Caco-2 (cell line): ENCODE measurements at regions not wholly inside any gene's neighbourhood (a gene's known extent, or its start where the extent isn't known, plus 50 kb on each side); places are given as distances from the start of the nearest gene placed in this dataset.

Experiments used
- BruUV-seq: library from RNA; stranded (reverse); fragments of 400-500 nt; replicated peaks from 2 replicates; lab custom pipeline; 2021; lab: Mats Ljungman, UMichigan
- CTCF ChIA-PET: fragments of 300-600 bp; sonication (Branson Sonifier 250); formaldehyde crosslinking; loops from one replicate; lab custom pipeline; 2022; ENCODE audit warnings: antibody characterized with exemption; lab: Charles Lee
- POLR2A ChIA-PET: fragments of 300-600 bp; sonication (Branson Sonifier 250); formaldehyde crosslinking; loops from one replicate; lab custom pipeline; 2022; ENCODE audit warnings: antibody characterized with exemption; lab: Charles Lee
- DNase-seq, 2 experiments: peaks; one replicate each; pipeline versions ENCODE4 v3.0.0 to v3.0.0-alpha.2; 2020 to 2022
- H3K27me3 ChIP-seq: replicated peaks from 2 replicates; pipeline ENCODE4 v1.6.0; 2011; ENCODE audit warnings: low read length; ENCODE audit not compliant: control insufficient read depth, insufficient read depth
- H3K36me3 ChIP-seq: 2 replicates; pipeline ENCODE4 v1.5.1; 2011; ENCODE audit warnings: low read length; ENCODE audit not compliant: control insufficient read depth, insufficient read depth
- H3K4me1 ChIP-seq: fragments of 250-450 bp; sonication (Bioruptor Pico); 2 replicates; pipeline ENCODE4 v1.5.1; 2020; ENCODE audit warnings: mild to moderate bottlenecking
- H3K4me3 ChIP-seq: 2 replicates; pipeline ENCODE4 v1.5.1; 2011; ENCODE audit warnings: low read depth, mild to moderate bottlenecking, control low read depth, low read length
- H3K9me3 ChIP-seq: fragments of 250-450 bp; sonication (Bioruptor Pico); 2 replicates; pipeline ENCODE4 v1.5.1; 2020; ENCODE audit warnings: mild to moderate bottlenecking, moderate library complexity
- H3K27ac Mint-ChIP-seq: one replicate; pipeline ENCODE4 v1.8.0; 2022; ENCODE audit warnings: mixed read lengths; ENCODE audit not compliant: unreplicated experiment
- H3K27me3 Mint-ChIP-seq: one replicate; pipeline ENCODE4 v1.8.0; 2022; ENCODE audit warnings: mixed read lengths; ENCODE audit not compliant: insufficient read depth, unreplicated experiment
- H3K36me3 Mint-ChIP-seq: one replicate; pipeline ENCODE4 v1.8.0; 2022; ENCODE audit warnings: mild to moderate bottlenecking, mixed read lengths; ENCODE audit not compliant: insufficient read depth, unreplicated experiment
- H3K4me1 Mint-ChIP-seq: one replicate; pipeline ENCODE4 v1.8.0; 2022; ENCODE audit warnings: low read depth, mixed read lengths; ENCODE audit not compliant: unreplicated experiment
- H3K4me3 Mint-ChIP-seq: one replicate; pipeline ENCODE4 v1.8.0; 2022; ENCODE audit warnings: mild to moderate bottlenecking, moderate library complexity, mixed read lengths; ENCODE audit not compliant: unreplicated experiment
- H3K9me3 Mint-ChIP-seq: one replicate; pipeline ENCODE4 v1.8.0; 2022; ENCODE audit warnings: mixed read lengths; ENCODE audit not compliant: unreplicated experiment
- intact Hi-C: fragments of 100-400 bp; cut with micrococcal nuclease; formaldehyde crosslinking; loops from one replicate; pipeline ENCODE4 v1.10.0; 2022; ENCODE audit not compliant: unreplicated experiment
- TF ChIP-seq, protein P1 (sequence below), 2 experiments: fragments of 200-600 bp in 1 of 2; IDR thresholded peaks; 1 replicate in 1 of 2; 2 replicates in 1 of 2; pipeline versions ENCODE4 v1.5.1 to v1.8.0; 2011 to 2022; ENCODE audit warnings: antibody characterized with exemption in 1 of 2, control low read depth in 1 of 2, inconsistent platforms in 1 of 2, low read depth in 1 of 2, low read length in 1 of 2, mild to moderate bottlenecking in 1 of 2, moderate library complexity in 1 of 2; ENCODE audit not compliant: insufficient read depth in 1 of 2, severe bottlenecking in 1 of 2, unreplicated experiment in 1 of 2

DNA sequence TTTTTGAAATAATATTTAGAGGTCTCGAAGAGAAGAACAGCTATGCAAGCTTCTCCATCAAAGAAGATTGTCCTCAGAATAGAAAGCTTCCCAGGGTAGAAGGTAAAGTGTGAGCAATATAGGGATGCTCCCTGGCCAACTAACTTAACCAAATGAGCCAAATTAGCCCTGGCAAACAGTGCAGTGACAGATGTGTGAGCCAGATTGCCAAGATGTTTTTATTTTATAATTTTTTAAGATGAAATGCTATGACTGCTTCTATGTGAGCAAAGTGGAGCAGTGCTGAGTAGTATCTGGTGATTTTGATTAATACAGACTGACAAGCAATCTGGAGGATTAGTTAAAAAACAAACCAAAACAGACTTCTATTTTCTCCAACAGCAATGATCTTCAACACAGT, 202.1 kb downstream of the NOVA1 start:
- Histone ChIP-seq H3K9me3 (no peaks in the 10 kb centered on the region), H3K27me3 (no peaks in the 10 kb centered on the region), H3K36me3 (no peaks in the 10 kb centered on the region), H3K4me1 (0 out of 2 replicates have a peak, but pooled peaks cover 6% of the 10 kb centered on the region), H3K4me3 (no peak overlapping the region)
- no TSS peak for BruUV-seq
- DNase-seq: no peak
- H3K27ac Mint-ChIP-seq: no peak overlapping the region
- peaks cover 12% of the 10 kb centered on the region for H3K4me1 Mint-ChIP-seq
- intact Hi-C loops: loop anchor here (10.0 kb wide), 1 partner anchor 519 kb away; no protein-coding TSS in a partner anchor
- H3K4me3 Mint-ChIP-seq: no peak overlapping the region
- H3K36me3 Mint-ChIP-seq: no peaks in the 10 kb centered on the region
- H3K27me3 Mint-ChIP-seq: no peaks in the 10 kb centered on the region
- no peaks in the 10 kb centered on the region for H3K9me3 Mint-ChIP-seq
- ChIA-PET POLR2A (no interaction called here), CTCF (no interaction called here)
- TF ChIP-seq, protein P1, sequence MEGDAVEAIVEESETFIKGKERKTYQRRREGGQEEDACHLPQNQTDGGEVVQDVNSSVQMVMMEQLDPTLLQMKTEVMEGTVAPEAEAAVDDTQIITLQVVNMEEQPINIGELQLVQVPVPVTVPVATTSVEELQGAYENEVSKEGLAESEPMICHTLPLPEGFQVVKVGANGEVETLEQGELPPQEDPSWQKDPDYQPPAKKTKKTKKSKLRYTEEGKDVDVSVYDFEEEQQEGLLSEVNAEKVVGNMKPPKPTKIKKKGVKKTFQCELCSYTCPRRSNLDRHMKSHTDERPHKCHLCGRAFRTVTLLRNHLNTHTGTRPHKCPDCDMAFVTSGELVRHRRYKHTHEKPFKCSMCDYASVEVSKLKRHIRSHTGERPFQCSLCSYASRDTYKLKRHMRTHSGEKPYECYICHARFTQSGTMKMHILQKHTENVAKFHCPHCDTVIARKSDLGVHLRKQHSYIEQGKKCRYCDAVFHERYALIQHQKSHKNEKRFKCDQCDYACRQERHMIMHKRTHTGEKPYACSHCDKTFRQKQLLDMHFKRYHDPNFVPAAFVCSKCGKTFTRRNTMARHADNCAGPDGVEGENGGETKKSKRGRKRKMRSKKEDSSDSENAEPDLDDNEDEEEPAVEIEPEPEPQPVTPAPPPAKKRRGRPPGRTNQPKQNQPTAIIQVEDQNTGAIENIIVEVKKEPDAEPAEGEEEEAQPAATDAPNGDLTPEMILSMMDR (IDR thresholded peaks at IDR 0.05; ENCODE audit: insufficient read depth in 1 of 2, low read depth in 1 of 2, low read length in 1 of 2, severe bottlenecking in 1 of 2, unreplicated experiment in 1 of 2): no peak

DNA sequence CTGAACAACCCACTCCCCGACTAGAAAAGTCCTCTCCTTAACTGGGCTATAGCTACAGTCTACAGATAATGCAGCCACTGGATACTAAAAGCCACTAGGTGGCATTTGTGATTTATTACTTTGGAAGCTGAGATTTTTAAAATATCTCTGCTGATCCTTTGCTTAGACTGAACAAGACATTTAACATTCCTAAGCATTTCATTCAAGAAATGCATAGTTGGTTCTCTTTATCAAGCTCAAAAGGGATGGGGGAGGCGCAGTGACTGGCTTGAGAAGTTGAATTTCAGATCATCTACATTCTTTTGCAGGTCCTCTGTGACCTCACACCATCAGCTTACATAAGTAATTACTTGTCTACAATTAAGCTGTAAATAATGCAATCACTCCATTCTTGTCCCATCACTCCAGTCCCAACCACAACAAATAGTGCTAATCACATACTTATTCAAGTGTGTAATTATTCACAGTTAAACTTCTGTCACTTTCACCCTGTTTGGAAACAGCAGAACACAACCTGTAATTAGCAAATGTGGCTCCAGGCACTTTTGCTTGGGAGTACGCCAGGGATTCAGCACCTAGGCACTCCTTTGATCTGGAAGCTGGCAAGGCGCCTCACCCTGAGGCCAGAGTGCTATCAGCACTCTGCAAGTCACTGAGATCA, 203.6 kb downstream of the NOVA1 start:
- Mint-ChIP-seq H3K4me3 (no peak overlapping the region), H3K9me3 (no peaks in the 10 kb centered on the region), H3K36me3 (no peaks in the 10 kb centered on the region), H3K27ac (no peak overlapping the region), H3K27me3 (no peaks in the 10 kb centered on the region), H3K4me1 (peaks cover 12% of the 10 kb centered on the region)
- TF ChIP-seq, protein P1 (IDR thresholded peaks at IDR 0.05; ENCODE audit: insufficient read depth in 1 of 2, low read depth in 1 of 2, low read length in 1 of 2, severe bottlenecking in 1 of 2, unreplicated experiment in 1 of 2): peak; percentile 26 to 29
- H3K36me3 ChIP-seq: no peaks in the 10 kb centered on the region
- no peaks in the 10 kb centered on the region for H3K27me3 ChIP-seq
- H3K4me3 ChIP-seq: no peak overlapping the region
- peak; percentile 15 to 56 for DNase-seq
- 0 out of 2 replicates have a peak, but pooled peaks cover 6% of the 10 kb centered on the region for H3K4me1 ChIP-seq
- no TSS peak for BruUV-seq
- intact Hi-C loops: loop anchor here (1.0 to 10.0 kb wide), 3 partner anchors 337 to 593 kb away; no protein-coding TSS in a partner anchor
- H3K9me3 ChIP-seq: no peaks in the 10 kb centered on the region
- POLR2A ChIA-PET: no interaction called here
- CTCF ChIA-PET: interaction anchor here (0.5 to 1.3 kb wide), 5 partner anchors 14 to 522 kb away, joined by 3 to 4 read pairs (median 3); no protein-coding TSS in a partner anchor

DNA sequence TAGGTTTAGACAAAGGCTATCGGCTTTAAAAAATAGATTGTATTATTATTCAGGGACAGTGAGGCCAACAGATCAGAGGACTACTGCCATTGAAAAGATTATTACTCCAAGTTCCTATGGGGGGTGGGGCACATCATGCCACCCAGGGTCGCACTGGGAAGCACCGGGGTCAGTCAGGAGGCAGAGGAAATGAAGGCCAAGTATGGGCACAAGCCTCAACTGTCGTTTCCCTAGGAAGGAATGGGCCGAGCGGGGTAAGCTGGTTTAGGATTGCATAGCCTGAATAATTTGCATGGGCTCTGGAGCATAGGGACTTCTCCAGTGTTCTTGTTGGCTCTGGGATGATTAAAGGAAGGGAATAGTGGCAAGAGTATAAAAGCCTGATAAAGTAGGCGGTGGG, 205.3 kb downstream of the NOVA1 start:
- intact Hi-C loops: loop anchor here (5.0 to 10.0 kb wide), 2 partner anchors 522 to 595 kb away; no protein-coding TSS in a partner anchor
- Mint-ChIP-seq H3K27ac (no peak overlapping the region), H3K4me3 (no peak overlapping the region), H3K27me3 (no peaks in the 10 kb centered on the region), H3K9me3 (no peaks in the 10 kb centered on the region), H3K36me3 (no peaks in the 10 kb centered on the region), H3K4me1 (peaks cover 12% of the 10 kb centered on the region)
- Histone ChIP-seq H3K36me3 (no peaks in the 10 kb centered on the region), H3K9me3 (no peaks in the 10 kb centered on the region), H3K4me3 (no peak overlapping the region), H3K27me3 (no peaks in the 10 kb centered on the region), H3K4me1 (0 out of 2 replicates have a peak, but pooled peaks cover 6% of the 10 kb centered on the region)
- ChIA-PET POLR2A (no interaction called here), CTCF (no interaction called here)
- BruUV-seq: no TSS peak
- no peak for DNase-seq
- TF ChIP-seq, protein P1 (IDR thresholded peaks at IDR 0.05; ENCODE audit: insufficient read depth in 1 of 2, low read depth in 1 of 2, low read length in 1 of 2, severe bottlenecking in 1 of 2, unreplicated experiment in 1 of 2): no peak
